ENCODE measurements at regions not wholly inside any gene's neighbourhood (a gene's known extent, or its start where the extent isn't known, plus 50 kb on each side); places are given as distances from the start of the nearest gene placed in this dataset.
"Not testable (repeated sequence)": the region's sequence is repeated elsewhere in the genome, so short reads cannot be mapped to it uniquely, and the experiment has no call there.

DNA sequence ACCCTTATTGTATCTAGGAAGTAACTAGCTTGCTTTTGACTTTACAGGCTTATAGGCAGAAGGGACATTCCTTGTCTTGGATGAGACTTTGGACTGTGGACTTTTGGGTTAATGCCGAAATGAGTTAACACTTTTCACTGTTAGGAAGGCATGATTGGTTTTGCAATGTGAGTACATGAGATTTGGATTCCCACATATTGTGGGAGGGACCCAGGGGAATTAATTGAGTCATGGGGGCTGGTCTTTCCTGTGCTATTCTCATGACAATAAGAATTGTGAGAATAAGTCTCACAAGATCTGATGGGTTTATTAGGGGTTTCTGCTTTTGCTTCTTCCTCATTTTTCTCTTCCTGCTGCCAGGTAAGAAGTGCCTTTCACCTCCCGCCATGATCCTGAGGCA, 417.5 kb downstream of the HINT1 start:
- DNase-seq = no peak
- Histone ChIP-seq H3K79me2 (ENCODE audit: insufficient read depth, low read length) (no peaks in the 10 kb centered on the region), H3K36me3 (replicated peaks in 1 of 2; ENCODE audit: control insufficient read depth in 1 of 2, insufficient read depth in 2 of 2, low read length in 2 of 2) (no peaks in the 10 kb centered on the region), H3K27me3 (ENCODE audit: control insufficient read depth in 2 of 2, insufficient read depth in 2 of 2, low read length in 2 of 2) (no peaks in the 10 kb centered on the region), H3K9ac (ENCODE audit: insufficient read depth, low read length, poor library complexity, severe bottlenecking) (no peak overlapping the region), H3K4me2 (replicated peaks; ENCODE audit: extremely low read depth, low read length, poor library complexity, severe bottlenecking) (no peak overlapping the region), H3K27ac (ENCODE audit: low read depth in 1 of 2, low read length in 2 of 2) (no peak overlapping the region), H3K4me1 (ENCODE audit: control insufficient read depth in 1 of 2, insufficient read depth in 2 of 2, low read length in 2 of 2) (no peaks in the 10 kb centered on the region), H2AFZ (ENCODE audit: insufficient read depth, low read depth, low read length, poor library complexity, severe bottlenecking) (no peak overlapping the region), H4K20me1 (ENCODE audit: insufficient read depth, low read length) (no peaks in the 10 kb centered on the region), H3K4me3 (replicated peaks in 1 of 3; ENCODE audit: low read depth in 2 of 3, low read length in 3 of 3) (no peak overlapping the region), H3K9me3 (replicated peaks in 1 of 2; ENCODE audit: control insufficient read depth in 1 of 2, insufficient read depth in 1 of 2, low read length in 2 of 2) (peaks cover 0 to 9% of the 10 kb centered on the region in 2 donors)
- Mint-ChIP-seq H3K9me3 (peaks cover 0 to 10% (median 5%) of the 10 kb centered on the region in 7 donors), H3K27ac (no peak overlapping the region), H3K36me3 (no peaks in the 10 kb centered on the region), H3K27me3 (ENCODE audit: low read depth in 3 of 3) (peaks cover 2 to 8% (median 5%) of the 10 kb centered on the region in 3 donors), H3K4me1 (no peaks in the 10 kb centered on the region), H3K4me3 (no peak overlapping the region)
- 85% methylated on average over 2 of the region's 2 CpGs for WGBS (ENCODE audit: insufficient coverage)
- intact Hi-C loops (cut with micrococcal nuclease) = no loop called here
- TF ChIP-seq, protein P1, sequence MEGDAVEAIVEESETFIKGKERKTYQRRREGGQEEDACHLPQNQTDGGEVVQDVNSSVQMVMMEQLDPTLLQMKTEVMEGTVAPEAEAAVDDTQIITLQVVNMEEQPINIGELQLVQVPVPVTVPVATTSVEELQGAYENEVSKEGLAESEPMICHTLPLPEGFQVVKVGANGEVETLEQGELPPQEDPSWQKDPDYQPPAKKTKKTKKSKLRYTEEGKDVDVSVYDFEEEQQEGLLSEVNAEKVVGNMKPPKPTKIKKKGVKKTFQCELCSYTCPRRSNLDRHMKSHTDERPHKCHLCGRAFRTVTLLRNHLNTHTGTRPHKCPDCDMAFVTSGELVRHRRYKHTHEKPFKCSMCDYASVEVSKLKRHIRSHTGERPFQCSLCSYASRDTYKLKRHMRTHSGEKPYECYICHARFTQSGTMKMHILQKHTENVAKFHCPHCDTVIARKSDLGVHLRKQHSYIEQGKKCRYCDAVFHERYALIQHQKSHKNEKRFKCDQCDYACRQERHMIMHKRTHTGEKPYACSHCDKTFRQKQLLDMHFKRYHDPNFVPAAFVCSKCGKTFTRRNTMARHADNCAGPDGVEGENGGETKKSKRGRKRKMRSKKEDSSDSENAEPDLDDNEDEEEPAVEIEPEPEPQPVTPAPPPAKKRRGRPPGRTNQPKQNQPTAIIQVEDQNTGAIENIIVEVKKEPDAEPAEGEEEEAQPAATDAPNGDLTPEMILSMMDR (IDR thresholded peaks at IDR 0.05) = no peak

DNA sequence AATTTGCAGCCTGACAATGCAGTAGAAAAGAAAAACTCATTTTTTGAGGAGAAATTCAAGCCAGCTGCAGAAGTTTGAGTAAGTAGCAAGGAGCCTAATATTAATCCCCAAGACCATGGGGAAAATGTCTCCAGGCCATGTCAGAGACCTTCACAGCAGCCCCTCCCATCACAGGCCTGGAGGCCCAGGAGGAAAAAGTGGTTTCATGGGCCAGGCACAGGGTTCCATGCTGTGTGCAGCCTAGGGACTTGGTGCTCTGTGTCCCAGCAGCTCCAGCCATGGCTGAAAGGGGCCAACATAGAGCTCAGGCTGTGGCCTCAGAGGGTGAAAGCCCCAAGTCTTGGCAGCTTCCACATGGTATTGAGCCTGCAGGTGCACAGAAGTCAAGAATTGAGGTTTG, 418.4 kb downstream of the HINT1 start:
- H3K4me3 Mint-ChIP-seq; H3K4me2 ChIP-seq (replicated peaks; ENCODE audit: extremely low read depth, low read length, poor library complexity, severe bottlenecking); H3K9me3 ChIP-seq (replicated peaks in 1 of 2; ENCODE audit: control insufficient read depth in 1 of 2, insufficient read depth in 1 of 2, low read length in 2 of 2); H3K79me2 ChIP-seq (ENCODE audit: insufficient read depth, low read length); H3K36me3 Mint-ChIP-seq; H3K9ac ChIP-seq (ENCODE audit: insufficient read depth, low read length, poor library complexity, severe bottlenecking); H3K27ac ChIP-seq (ENCODE audit: low read depth in 1 of 2, low read length in 2 of 2); H3K4me3 ChIP-seq (replicated peaks in 1 of 3; ENCODE audit: low read depth in 2 of 3, low read length in 3 of 3); H4K20me1 ChIP-seq (ENCODE audit: insufficient read depth, low read length); H3K4me1 ChIP-seq (ENCODE audit: control insufficient read depth in 1 of 2, insufficient read depth in 2 of 2, low read length in 2 of 2); H3K27me3 Mint-ChIP-seq (ENCODE audit: low read depth in 3 of 3); H3K4me1 Mint-ChIP-seq; H3K36me3 ChIP-seq (replicated peaks in 1 of 2; ENCODE audit: control insufficient read depth in 1 of 2, insufficient read depth in 2 of 2, low read length in 2 of 2); H3K27me3 ChIP-seq (ENCODE audit: control insufficient read depth in 2 of 2, insufficient read depth in 2 of 2, low read length in 2 of 2); intact Hi-C loops (cut with micrococcal nuclease); H2AFZ ChIP-seq (ENCODE audit: insufficient read depth, low read depth, low read length, poor library complexity, severe bottlenecking); DNase-seq; H3K9me3 Mint-ChIP-seq; H3K27ac Mint-ChIP-seq: not testable (repeated sequence)
